ENCODE measurements at regions not wholly inside any gene's neighbourhood (a gene's known extent, or its start where the extent isn't known, plus 50 kb on each side); places are given as distances from the start of the nearest gene placed in this dataset.

DNA sequence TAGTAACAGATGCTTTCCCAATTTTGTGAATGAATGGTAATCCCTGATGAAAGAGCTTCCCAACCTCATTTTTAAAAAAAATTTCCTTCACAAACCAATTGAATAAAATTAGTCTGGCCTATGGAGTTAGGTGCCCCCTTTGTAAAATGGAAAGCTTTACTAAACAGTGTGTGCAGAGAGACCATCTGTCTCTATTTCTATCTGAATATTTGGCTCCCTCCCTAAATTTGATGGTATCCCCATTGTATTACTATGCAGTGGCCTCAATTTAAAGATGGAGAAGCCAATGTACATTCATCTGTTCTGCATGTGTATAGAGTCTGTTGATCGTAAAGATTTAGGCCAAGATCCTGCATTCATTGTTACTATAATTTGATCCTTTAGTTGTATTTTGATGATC is 397.7 kb upstream of the RGS6 start:
- no peaks in the 10 kb centered on the region for H3K36me3 ChIP-seq (ENCODE audit: insufficient read depth, low read length)
- no peaks in the 10 kb centered on the region for H3K79me2 ChIP-seq (ENCODE audit: insufficient read depth, low read length)
- no peaks in the 10 kb centered on the region for H4K20me1 ChIP-seq (ENCODE audit: insufficient read depth, low read length)
- no peak overlapping the region for H3K4me3 ChIP-seq (ENCODE audit: low read depth, low read length, poor library complexity, severe bottlenecking)
- H3F3A ChIP-seq (ENCODE audit: insufficient read depth, low read length): no peaks in the 10 kb centered on the region
- no peak overlapping the region for H3K27ac ChIP-seq (ENCODE audit: low read depth, low read length, poor library complexity, severe bottlenecking)
- H3K9me3 ChIP-seq (ENCODE audit: low read length): no peaks in the 10 kb centered on the region
- no peaks in the 10 kb centered on the region for H3K9me2 ChIP-seq (ENCODE audit: low read depth, low read length)
- H3K4me1 ChIP-seq (ENCODE audit: insufficient read depth, low read length, severe bottlenecking): no peaks in the 10 kb centered on the region
- H3K4me2 ChIP-seq (ENCODE audit: low read length): no peak overlapping the region
- H2AFZ ChIP-seq (ENCODE audit: low read length): no peak overlapping the region
- no peaks in the 10 kb centered on the region for H3K27me3 ChIP-seq (ENCODE audit: insufficient read depth, low read length)
- no peak overlapping the region for H3K9ac ChIP-seq (ENCODE audit: low read length)
- no peak for TF ChIP-seq EZH2 (IDR thresholded peaks at IDR 0.05; ENCODE audit: borderline replicate concordance, low read length)
- TF ChIP-seq, protein P1, sequence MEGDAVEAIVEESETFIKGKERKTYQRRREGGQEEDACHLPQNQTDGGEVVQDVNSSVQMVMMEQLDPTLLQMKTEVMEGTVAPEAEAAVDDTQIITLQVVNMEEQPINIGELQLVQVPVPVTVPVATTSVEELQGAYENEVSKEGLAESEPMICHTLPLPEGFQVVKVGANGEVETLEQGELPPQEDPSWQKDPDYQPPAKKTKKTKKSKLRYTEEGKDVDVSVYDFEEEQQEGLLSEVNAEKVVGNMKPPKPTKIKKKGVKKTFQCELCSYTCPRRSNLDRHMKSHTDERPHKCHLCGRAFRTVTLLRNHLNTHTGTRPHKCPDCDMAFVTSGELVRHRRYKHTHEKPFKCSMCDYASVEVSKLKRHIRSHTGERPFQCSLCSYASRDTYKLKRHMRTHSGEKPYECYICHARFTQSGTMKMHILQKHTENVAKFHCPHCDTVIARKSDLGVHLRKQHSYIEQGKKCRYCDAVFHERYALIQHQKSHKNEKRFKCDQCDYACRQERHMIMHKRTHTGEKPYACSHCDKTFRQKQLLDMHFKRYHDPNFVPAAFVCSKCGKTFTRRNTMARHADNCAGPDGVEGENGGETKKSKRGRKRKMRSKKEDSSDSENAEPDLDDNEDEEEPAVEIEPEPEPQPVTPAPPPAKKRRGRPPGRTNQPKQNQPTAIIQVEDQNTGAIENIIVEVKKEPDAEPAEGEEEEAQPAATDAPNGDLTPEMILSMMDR (IDR thresholded peaks at IDR 0.05; ENCODE audit: low read length): no peak

DNA sequence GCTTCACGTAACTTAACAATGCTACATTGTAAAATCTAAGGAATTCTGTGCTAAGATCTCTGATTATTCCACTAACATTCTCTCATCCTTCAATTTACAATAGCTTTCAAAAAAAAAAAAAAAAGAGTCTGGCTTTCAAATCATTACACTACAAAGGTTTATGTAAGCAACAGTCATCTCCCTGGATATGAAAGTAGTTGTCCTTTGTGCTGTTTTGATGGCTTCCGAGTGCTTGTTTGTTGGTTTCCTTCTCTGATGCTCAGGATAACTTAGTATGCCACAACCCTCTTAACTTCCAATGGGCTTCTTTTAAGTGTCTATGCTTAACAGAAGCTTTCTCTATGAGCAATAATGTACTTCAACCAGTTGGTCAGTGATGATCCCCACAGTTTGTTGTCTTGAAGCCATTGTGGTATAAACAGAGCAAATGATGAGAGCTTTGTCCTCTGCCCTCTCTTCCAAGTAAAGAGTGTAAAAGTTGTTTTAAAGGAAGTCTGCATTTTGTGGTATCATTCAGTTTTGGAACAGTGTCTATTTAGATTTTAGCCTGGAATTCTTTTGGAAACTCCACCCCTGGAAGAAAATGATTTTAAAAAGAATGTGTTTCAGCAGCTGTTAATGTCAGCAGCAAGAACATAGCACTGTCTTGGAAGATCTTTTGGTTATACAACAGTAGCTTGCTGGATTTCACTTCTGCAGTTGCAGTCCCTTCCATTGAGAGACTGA is 396.1 kb upstream of the RGS6 start:
- TF ChIP-seq, protein P1 (IDR thresholded peaks at IDR 0.05; ENCODE audit: low read length): no peak
- no peak for TF ChIP-seq EZH2 (IDR thresholded peaks at IDR 0.05; ENCODE audit: borderline replicate concordance, low read length)
- no peaks in the 10 kb centered on the region for H3K79me2 ChIP-seq (ENCODE audit: insufficient read depth, low read length)

DNA sequence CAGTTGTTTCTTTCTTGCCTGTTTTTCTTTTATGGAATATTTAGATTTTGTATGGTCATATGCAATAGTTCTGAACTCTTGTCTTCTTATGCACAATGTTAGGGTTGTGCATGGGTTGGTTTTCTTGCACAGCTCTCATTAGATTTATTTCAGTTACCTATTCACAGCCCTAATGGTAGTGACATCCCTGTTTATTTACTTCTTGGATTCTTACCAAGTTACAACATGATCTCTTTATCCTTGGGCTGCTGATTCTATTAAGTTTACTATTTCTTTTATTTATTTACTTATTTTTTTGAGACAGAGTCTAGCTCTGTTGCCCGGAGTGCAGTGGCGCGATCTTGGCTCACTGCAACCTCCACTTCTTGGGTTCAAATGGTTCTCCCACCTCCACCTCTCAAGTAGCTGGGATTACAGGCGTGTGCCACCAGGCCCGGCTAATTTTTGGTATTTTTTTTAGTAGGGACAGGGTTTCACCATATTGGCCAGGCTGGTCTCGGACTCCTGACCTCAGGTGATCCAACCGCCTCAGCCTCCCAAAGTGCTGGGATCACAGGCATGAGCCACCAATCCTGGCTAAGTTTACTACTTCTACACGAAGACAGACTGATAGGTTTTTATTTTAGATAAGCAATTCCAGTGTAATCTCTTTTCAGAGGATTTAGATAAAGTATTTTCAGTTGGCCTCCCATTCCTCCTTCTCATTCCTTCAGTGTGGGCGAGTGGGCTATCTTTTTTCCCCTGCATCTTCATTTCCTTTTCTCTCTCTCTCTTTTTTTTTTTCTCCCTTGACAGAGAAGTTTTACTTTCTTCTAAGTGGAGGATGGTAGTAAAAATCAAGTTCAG is 395.1 kb upstream of the RGS6 start:
- H4K20me1 ChIP-seq (ENCODE audit: insufficient read depth, low read length): no peaks in the 10 kb centered on the region

More for the DNA sequence above, 396.1 kb upstream of the RGS6 start:
- Histone ChIP-seq H3K4me1 (ENCODE audit: insufficient read depth, low read length, severe bottlenecking) (no peaks in the 10 kb centered on the region), H3K27ac (ENCODE audit: low read depth, low read length, poor library complexity, severe bottlenecking) (no peak overlapping the region), H3K4me2 (ENCODE audit: low read length) (no peak overlapping the region), H3F3A (ENCODE audit: insufficient read depth, low read length) (no peaks in the 10 kb centered on the region), H4K20me1 (ENCODE audit: insufficient read depth, low read length) (no peaks in the 10 kb centered on the region), H3K36me3 (ENCODE audit: insufficient read depth, low read length) (no peaks in the 10 kb centered on the region), H3K27me3 (ENCODE audit: insufficient read depth, low read length) (no peaks in the 10 kb centered on the region), H3K9ac (ENCODE audit: low read length) (no peak overlapping the region), H3K9me2 (ENCODE audit: low read depth, low read length) (no peaks in the 10 kb centered on the region), H3K9me3 (ENCODE audit: low read length) (no peaks in the 10 kb centered on the region), H2AFZ (ENCODE audit: low read length) (no peak overlapping the region), H3K4me3 (ENCODE audit: low read depth, low read length, poor library complexity, severe bottlenecking) (no peak overlapping the region)

More for the DNA sequence above, 395.1 kb upstream of the RGS6 start:
- TF ChIP-seq, protein P1 (IDR thresholded peaks at IDR 0.05; ENCODE audit: low read length): no peak
- TF ChIP-seq EZH2 (IDR thresholded peaks at IDR 0.05; ENCODE audit: borderline replicate concordance, low read length): no peak
- no peak overlapping the region for H3K27ac ChIP-seq (ENCODE audit: low read depth, low read length, poor library complexity, severe bottlenecking)
- H3K27me3 ChIP-seq (ENCODE audit: insufficient read depth, low read length): no peaks in the 10 kb centered on the region
- no peaks in the 10 kb centered on the region for H3K36me3 ChIP-seq (ENCODE audit: insufficient read depth, low read length)
- no peaks in the 10 kb centered on the region for H3F3A ChIP-seq (ENCODE audit: insufficient read depth, low read length)
- H3K9ac ChIP-seq (ENCODE audit: low read length): no peak overlapping the region
- H3K4me2 ChIP-seq (ENCODE audit: low read length): no peak overlapping the region
- no peak overlapping the region for H2AFZ ChIP-seq (ENCODE audit: low read length)
- no peak overlapping the region for H3K4me3 ChIP-seq (ENCODE audit: low read depth, low read length, poor library complexity, severe bottlenecking)
- no peaks in the 10 kb centered on the region for H3K79me2 ChIP-seq (ENCODE audit: insufficient read depth, low read length)
- no peaks in the 10 kb centered on the region for H3K9me2 ChIP-seq (ENCODE audit: low read depth, low read length)
- no peaks in the 10 kb centered on the region for H3K9me3 ChIP-seq (ENCODE audit: low read length)
- H3K4me1 ChIP-seq (ENCODE audit: insufficient read depth, low read length, severe bottlenecking): no peaks in the 10 kb centered on the region

Data from OCI-LY1 (cell line).